ENCODE measurements at regions not wholly inside any gene's neighbourhood (a gene's known extent, or its start where the extent isn't known, plus 50 kb on each side); places are given as distances from the start of the nearest gene placed in this dataset.

- DNase-seq: no peak
Measured at GRCh38 chr12:108043286-108043685, 85.8 kb upstream of the WSCD2 start.

GRCh38 chr12:108043750-108044533 is 85.1 kb upstream of the WSCD2 start:
- no peak for DNase-seq

GRCh38 chr12:108046135-108046534 is 83.0 kb upstream of the WSCD2 start:
- no peak for DNase-seq

DNA sequence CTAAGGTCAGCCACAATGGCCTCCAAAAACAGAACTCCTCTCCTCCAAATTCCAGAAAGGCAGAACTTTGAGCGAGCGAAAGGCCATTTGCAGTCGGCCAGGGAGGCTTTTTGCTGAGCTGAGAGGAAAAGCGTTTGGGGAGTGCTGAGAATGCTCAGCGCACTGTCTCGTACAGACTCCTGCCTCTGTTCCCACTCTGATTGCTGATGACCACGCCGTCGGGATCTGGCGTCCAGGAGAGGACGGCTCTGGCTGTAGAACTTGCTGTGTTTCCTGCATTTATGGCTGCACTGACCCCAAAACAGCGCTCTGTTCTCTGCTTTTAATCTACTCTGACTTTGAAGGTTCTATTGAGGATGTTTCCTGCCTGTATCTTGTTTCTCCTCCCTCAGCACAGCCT is 82.4 kb upstream of the WSCD2 start:
- DNase-seq: no peak

DNA sequence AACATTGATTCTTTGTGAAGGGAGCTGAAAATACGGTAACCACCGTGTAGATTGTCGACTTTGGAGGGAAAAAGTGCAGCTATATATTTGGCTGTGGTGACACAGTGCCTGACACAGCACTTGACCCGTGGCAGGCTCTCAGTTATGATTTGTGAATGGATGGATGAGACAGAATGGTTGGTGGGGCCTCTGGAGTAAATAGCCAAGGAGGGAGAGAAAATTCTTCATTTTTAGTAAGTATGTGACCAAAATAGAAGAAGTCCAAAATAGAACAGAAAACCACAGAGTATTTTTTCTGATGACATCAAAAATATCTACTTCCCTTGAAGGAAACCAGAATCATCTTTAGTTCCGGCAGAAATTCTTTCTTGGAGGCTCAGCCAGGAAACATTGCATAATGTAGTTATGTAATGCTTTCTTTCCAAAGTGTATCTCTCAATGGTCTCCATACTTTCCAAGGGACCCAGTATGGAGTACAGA is 82.0 kb upstream of the WSCD2 start:
- DNase-seq: no peak

DNA sequence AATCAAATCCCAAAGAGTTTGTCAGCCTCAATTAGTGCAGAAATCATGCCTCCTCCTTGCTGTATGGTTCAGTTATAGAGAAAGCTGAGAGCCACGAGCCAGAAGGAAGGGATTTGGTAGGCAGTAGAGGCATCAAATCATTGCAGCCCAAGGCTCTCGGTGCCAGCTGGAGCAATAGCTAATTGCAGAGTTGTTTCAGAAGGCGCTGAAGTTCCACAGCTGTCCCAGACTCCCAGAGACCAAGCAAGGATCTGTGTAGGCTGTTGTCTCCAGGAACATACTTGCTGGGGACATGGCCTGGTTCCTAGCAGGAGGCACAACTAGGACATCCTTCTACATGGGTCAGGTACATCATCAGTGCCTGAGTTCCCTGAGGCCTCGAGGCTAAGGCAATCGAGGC is 80.4 kb upstream of the WSCD2 start:
- DNase-seq: no peak

DNA sequence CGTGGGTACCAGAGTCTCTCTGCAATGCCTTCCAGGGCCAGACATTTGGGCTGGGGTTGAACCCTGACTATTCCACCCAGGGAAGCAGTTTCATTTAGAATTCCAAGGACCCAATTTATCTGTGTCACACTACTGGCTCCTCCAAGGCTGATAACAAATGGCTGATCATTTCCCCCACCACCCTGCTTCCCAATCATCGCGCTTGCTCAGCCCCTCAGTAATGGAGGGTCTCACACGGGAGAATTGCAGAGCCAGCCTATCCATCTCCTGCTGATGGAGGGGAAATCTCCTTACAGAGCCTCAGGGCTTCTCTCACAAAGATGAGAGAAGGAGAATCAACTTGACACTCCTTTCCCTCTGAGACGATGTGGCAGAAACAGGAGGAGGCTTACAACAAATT is 78.4 kb upstream of the WSCD2 start:
- DNase-seq: no peak

- DNase-seq: no peak
Measured at GRCh38 chr12:108052260-108052659, 76.8 kb upstream of the WSCD2 start.

DNA sequence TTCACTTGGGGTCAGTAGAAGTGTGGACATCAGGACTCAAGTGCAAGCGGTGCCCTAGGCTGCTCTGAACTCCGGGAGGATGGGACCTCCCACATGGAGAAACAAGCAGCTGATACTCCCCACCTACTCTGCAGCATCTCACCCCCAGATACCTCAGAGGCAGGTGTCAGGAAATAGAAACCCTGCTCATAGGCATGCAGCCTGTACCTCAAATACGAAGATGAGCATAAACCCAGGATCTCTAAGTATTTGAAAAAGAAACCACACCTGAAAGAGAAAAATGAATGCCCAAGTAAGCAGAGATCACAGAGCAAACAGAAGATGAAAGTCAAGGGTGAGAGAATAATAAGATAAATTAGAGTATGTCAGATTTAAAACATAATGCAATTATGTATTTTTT is 75.6 kb upstream of the WSCD2 start:
- no peak for DNase-seq

DNA sequence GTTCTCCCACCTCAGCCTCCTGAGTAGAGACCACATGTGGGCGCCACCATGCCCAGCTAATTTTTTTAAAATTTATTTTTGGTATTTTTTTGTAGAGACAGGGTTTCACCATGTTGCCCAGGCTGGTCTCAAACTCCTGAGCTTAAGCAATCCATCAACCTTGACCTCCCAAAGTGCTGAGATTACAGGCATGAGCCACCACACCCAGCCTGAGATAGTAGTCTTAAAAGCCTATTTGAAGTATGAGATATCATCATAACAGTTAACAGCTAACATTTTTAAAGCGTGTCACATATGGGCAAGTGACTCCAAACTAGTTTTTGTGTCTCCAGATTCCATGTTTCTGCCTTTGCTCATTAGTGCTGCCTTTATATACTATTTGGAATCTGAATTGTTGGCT is 74.6 kb upstream of the WSCD2 start:
- no peak for DNase-seq

- DNase-seq: no peak
Measured at GRCh38 chr12:108055141-108055540, 73.9 kb upstream of the WSCD2 start.

DNA sequence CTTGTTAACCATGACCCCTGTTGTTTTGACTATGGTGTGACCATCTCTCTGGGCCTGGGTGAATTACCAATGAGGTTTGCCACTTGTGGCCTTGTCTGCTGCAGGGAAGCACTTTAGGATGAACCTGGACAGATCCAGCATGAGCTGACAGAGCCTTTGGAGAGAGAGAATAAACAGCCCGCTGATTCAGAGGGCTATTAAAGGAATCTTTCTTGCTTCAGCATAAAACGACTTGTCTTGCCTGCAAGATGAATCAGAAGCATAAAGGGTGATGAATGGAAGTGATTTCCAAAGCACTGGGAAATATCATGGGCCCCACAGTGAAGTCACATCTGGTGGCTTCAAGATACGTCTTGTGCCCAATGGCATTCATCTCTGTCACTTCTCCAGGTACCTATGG is 69.0 kb upstream of the WSCD2 start:
- DNase-seq: no peak

GRCh38 chr12:108060903-108061302 is 68.2 kb upstream of the WSCD2 start:
- no peak for DNase-seq

DNA sequence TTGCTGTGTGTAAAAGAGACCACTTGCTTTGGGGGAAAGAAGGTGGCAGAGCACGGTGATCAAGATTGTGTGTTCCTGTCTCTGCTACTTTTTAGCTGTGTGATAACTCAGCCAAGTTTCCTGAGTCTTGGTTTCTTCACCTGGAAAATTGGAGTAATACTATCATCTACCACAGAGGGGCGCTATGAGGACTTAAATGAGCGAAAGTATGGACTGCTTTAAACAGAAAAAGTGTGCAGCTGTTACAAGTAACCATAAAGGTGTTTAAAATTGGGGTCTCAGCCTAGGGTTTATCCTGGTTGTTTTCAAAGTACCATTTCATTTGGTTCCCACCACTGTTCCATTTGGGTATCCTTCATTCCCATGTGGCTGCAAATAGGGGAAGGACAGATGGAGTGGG is 65.9 kb upstream of the WSCD2 start:
- DNase-seq: no peak

- no peak for DNase-seq
Measured at GRCh38 chr12:108065069-108065468, 64.0 kb upstream of the WSCD2 start.

DNA sequence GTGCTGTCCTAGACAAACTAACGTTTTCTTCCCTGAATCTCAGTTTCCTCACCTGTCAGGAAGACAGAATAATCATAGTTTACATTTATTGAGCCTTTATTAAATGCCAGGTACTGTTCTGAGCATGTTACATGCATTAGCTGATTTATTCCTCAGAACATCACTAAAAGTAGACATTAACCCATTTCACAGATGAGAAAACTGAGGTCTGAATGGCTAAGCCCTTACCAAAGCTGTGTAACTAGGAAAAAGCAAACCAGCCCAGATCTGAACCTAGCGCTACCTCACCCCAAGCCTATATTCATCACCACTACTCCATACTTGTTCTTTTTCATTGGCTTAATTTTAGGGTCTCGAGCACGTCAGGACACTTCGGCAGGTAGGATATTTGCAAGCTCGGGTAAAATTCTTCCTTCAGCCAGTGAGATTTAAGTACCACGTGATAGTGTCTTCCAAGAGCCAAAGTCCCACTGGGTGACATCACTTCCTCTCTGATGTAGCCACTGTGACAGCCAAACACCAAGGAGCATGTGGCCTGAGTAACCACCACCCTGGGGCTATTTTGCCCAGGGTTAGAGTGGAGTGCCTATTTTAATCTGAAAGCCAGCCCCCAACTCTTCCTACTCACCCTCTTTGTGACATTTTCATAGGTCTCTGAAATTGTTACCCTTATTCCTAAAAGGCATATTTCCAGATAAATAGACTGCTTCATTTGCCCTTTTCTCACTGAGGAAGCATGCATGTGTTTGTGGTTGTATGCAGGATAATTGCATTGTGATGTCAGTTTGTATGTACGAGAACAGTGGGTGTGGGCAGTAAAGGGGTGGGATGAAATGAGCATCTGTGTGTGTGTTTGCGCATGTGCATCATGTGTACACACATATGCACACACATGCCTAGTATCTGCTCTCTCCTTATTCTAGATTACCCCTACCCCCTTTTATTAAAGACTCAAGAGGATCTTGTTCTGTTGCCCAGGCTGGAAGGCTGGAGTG is 62.2 kb upstream of the WSCD2 start:
- DNase-seq: no peak

- no peak for DNase-seq
Measured at GRCh38 chr12:108069651-108070165, 59.4 kb upstream of the WSCD2 start.

DNA sequence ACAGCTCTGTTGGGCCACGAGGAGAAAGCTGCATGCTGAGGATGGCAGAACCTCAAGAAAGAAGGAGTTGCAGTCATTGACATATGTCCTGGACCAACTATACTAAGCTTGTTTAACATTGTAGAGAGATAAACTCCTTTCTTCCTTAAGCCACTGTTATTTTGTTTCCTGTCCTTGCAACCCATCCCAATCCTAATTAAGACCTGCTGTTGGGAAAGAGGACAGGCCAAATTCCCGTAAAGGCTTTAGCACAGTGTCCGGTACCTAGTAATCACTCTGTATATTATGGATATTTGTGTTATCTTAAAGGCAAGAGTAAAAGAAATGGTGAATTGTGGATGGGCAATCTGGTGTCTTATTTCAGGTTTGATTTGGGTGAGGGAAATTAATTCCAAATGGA is 53.5 kb upstream of the WSCD2 start:
- no peak for DNase-seq

- DNase-seq: no peak
Measured at GRCh38 chr12:108076556-108076955, 52.5 kb upstream of the WSCD2 start.

DNA sequence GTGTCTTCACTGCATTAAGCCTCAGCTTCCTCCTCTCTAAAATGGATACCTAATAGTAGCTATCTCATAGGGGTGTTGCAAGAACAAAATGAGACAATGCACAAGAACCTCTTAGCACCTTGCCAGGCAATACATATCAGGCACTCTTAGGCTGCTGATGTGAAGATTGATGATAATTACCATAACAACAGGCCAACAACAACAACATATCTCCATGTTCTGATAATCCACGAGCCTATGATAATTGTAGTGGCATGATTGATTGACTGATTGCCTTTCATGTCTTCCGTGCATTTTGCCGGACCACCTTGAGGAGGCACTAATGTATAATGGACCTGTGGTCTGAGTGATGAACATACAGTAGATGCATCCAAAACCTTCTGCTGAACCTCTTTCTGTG is 50.7 kb upstream of the WSCD2 start:
- DNase-seq: no peak
